Heart left ventricle (tissue), 16 donors: ENCODE measurements at regions not wholly inside any gene's neighbourhood (a gene's known extent, or its start where the extent isn't known, plus 50 kb on each side); places are given as distances from the start of the nearest gene placed in this dataset.

Experiments used
- ATAC-seq, 4 donors: fragments of 200-7000 bp; cut with Tn5 transposase; one replicate each; pipeline ENCODE4 v1.9.1; 2020 to 2022; ENCODE audit warnings: moderate library complexity in 4 of 4, mild to moderate bottlenecking in 3 of 4, moderate number of reproducible peaks in 1 of 4
- DNase-seq, 5 donors: peaks; one replicate each; pipeline ENCODE4 v3.0.0-alpha.2; 2020
- H3K27ac ChIP-seq, 12 donors: fragments of 200-600 bp; sonication (generic) in 4 of 12; one replicate each; pipeline versions ENCODE4 v1.5.0 to v1.8.0; 2016 to 2022; ENCODE audit warnings: mild to moderate bottlenecking in 2 of 12
- H3K27me3 ChIP-seq, 9 donors: fragments of 200-600 bp; sonication (generic) in 2 of 9; one replicate each; pipeline versions ENCODE4 v1.5.1 to v1.8.0; 2016 to 2022; ENCODE audit warnings: mild to moderate bottlenecking in 3 of 9
- H3K36me3 ChIP-seq, 9 donors: fragments of 200-600 bp; sonication (generic) in 2 of 9; one replicate each; pipeline versions ENCODE4 v1.5.0 to v1.8.0; 2018 to 2022; ENCODE audit warnings: mild to moderate bottlenecking in 2 of 9
- H3K4me1 ChIP-seq, 12 donors: fragments of 200-600 bp; sonication (generic) in 4 of 12; one replicate each; pipeline versions ENCODE4 v1.5.0 to v1.8.0; 2016 to 2022; ENCODE audit warnings: mild to moderate bottlenecking in 3 of 12
- H3K4me3 ChIP-seq, 12 donors: fragments of 200-600 bp; sonication (generic) in 4 of 12; one replicate each; pipeline versions ENCODE4 v1.5.0 to v1.8.0; 2017 to 2022; ENCODE audit warnings: mild to moderate bottlenecking in 9 of 12, moderate library complexity in 4 of 12
- H3K9me3 ChIP-seq, 12 donors: fragments of 200-600 bp; sonication (generic) in 4 of 12; one replicate each; pipeline versions ENCODE4 v1.5.0 to v1.8.0; 2016 to 2022; ENCODE audit warnings: mild to moderate bottlenecking in 1 of 12
- CTCF ChIP-seq, 12 donors: fragments of 200-600 bp; sonication (generic) in 4 of 12; IDR thresholded peaks; one replicate each; pipeline versions ENCODE4 v1.5.0 to v1.8.0; 2018 to 2022; ENCODE audit warnings: antibody characterized with exemption in 12 of 12, mild to moderate bottlenecking in 5 of 12
- POLR2A ChIP-seq, 2 donors: fragments of 450-650 bp; IDR thresholded peaks; one replicate each; pipeline ENCODE4 v1.6.1; 2017; ENCODE audit warnings: antibody characterized with exemption in 2 of 2, mild to moderate bottlenecking in 2 of 2, moderate library complexity in 2 of 2
- WGBS, 4 donors: extraction: QIAGEN DNeasy Blood & Tissue Kit in 2 of 4; methylation state at CpG; one replicate each; pipeline versions ENCODE4 v1.1.5 to v1.1.7; 2013 to 2018; 5-methylcytosine and 5-hydroxymethylcytosine counted together
- intact Hi-C, 10 donors: fragments of 100-400 bp; cut with DNase I; formaldehyde crosslinking; loops; one replicate each; pipeline versions ENCODE4 v1.11.1 to v1.14.2; 2022
- donor health status: ischemic (EF 13 %, LVEDD 7.1; RV severe dilation, severe dysfunction).
- donor health status: healthy with polysubstance abuse.
- donor health status: DM: no; HTN: yes; CAD: no.
- donor health status: DM: no; HTN: no; CAD: no.
- donor health status: ischemic (EF 25% LVEDD 6.9; RV normal size, moderate dysfunction).
- donor health status: ischemic (EF 25% LVEDD 5.7; RV mildly dilated, moderate dysfunction).
- donor health status: healthy.
- donor health status: DM: yes; HTN: yes; CAD: no.
- donor health status: ischemic (EF 35%, LVEDD 5.7; RV mildly dilated, moderate dysfunction).
- donor health status: nonischemic (EF 11% LVEDD 7.7; RV severe dilation, severe dysfunction).
- donor health status: DM: yes; HTN: yes; CAD: no.
- donor health status: PGD.
- donor health status: ischemic (EF 29% LVEDD 5.4; RV normal size, mild dysfunction).
- donor health status: nonischemic (EF 23%, LVEDD 6.1; RV moderate dilation, normal function).

- no peak overlapping the region for H3K4me3 ChIP-seq
- ATAC-seq (no peak), DNase-seq (no peak)
- intact Hi-C loops, result no loop called here
- H3K36me3 ChIP-seq, result no peaks in the 10 kb centered on the region
- no peaks in the 10 kb centered on the region for H3K4me1 ChIP-seq
- H3K27ac ChIP-seq, result no peak overlapping the region
- no peaks in the 10 kb centered on the region for H3K9me3 ChIP-seq
- TF ChIP-seq CTCF (IDR thresholded peaks at IDR 0.05) (no peak), POLR2A (IDR thresholded peaks at IDR 0.05) (no peak)
- H3K27me3 ChIP-seq, result no peaks in the 10 kb centered on the region
Measured at GRCh38 chr3:22507709-22508108, 695.4 kb upstream of the UBE2E2 start.

- TF ChIP-seq CTCF (IDR thresholded peaks at IDR 0.05) (no peak), POLR2A (IDR thresholded peaks at IDR 0.05) (no peak)
- intact Hi-C loops, result no loop called here
- H3K4me3 ChIP-seq, result no peak overlapping the region
- ATAC-seq, result no peak
- WGBS, 4 donors, result 58 to 89% (median 87%) methylated on average over 3 of the region's 3 CpGs
- H3K27me3 ChIP-seq, result no peaks in the 10 kb centered on the region
- H3K27ac ChIP-seq, result no peak overlapping the region
- no peak for DNase-seq
- H3K9me3 ChIP-seq, result peaks cover 0 to 11% (median 0%) of the 10 kb centered on the region in 12 donors
- H3K36me3 ChIP-seq, result no peaks in the 10 kb centered on the region
- H3K4me1 ChIP-seq, result no peaks in the 10 kb centered on the region
Measured at GRCh38 chr3:22523925-22524324, 679.2 kb upstream of the UBE2E2 start.

- H3K36me3 ChIP-seq, result no peaks in the 10 kb centered on the region
- H3K4me1 ChIP-seq, result no peaks in the 10 kb centered on the region
- TF ChIP-seq POLR2A (IDR thresholded peaks at IDR 0.05) (no peak), CTCF (IDR thresholded peaks at IDR 0.05) (no peak)
- peaks cover 0 to 11% (median 0%) of the 10 kb centered on the region in 12 donors for H3K9me3 ChIP-seq
- WGBS, 4 donors, result 28 to 48% (median 35%) methylated on average over 1 of the region's 1 CpG
- H3K4me3 ChIP-seq, result no peak overlapping the region
- H3K27me3 ChIP-seq, result no peaks in the 10 kb centered on the region
- ATAC-seq (no peak), DNase-seq (no peak)
- no peak overlapping the region for H3K27ac ChIP-seq
- intact Hi-C loops, result no loop called here
Measured at GRCh38 chr3:22526266-22526837, 676.8 kb upstream of the UBE2E2 start.

GRCh38 chr3:22536541-22536940, 666.6 kb upstream of the UBE2E2 start:
- DNase-seq, result no peak
- Histone ChIP-seq H3K9me3 (no peaks in the 10 kb centered on the region), H3K36me3 (no peaks in the 10 kb centered on the region), H3K27ac (no peak overlapping the region), H3K4me3 (no peak overlapping the region), H3K4me1 (no peaks in the 10 kb centered on the region), H3K27me3 (no peaks in the 10 kb centered on the region)
- ATAC-seq, result no peak
- WGBS, 4 donors, result 31 to 48% (median 35%) methylated on average over 1 of the region's 1 CpG
- intact Hi-C loops, result no loop called here
- TF ChIP-seq CTCF (IDR thresholded peaks at IDR 0.05) (no peak), POLR2A (IDR thresholded peaks at IDR 0.05) (no peak)
